HepG2 (cell line): ENCODE measurements at regions not wholly inside any gene's neighbourhood (a gene's known extent, or its start where the extent isn't known, plus 50 kb on each side); places are given as distances from the start of the nearest gene placed in this dataset.
A peak's percentile ranks its signal among the peaks of the same experiment; 100 is the strongest.

ENCODE experiments used
- ADNP ChIP-seq: sonication (generic); formaldehyde crosslinking; IDR thresholded peaks from 2 replicates; pipeline ENCODE4 v1.4.0; 2020; ENCODE audit warnings: missing genetic modification reagents
- HDAC2 ChIP-seq: sonication (generic); formaldehyde crosslinking; IDR thresholded peaks from 2 replicates; pipeline ENCODE4 v1.4.0; 2020; ENCODE audit warnings: missing genetic modification reagents
- HOXA7 ChIP-seq: sonication (generic); formaldehyde crosslinking; IDR thresholded peaks from 2 replicates; pipeline ENCODE4 v1.8.1; 2022; ENCODE audit warnings: mild to moderate bottlenecking, missing genetic modification reagents, moderate library complexity
- KDM3A ChIP-seq: IDR thresholded peaks from 2 replicates; pipeline ENCODE4 v1.6.1; 2018; ENCODE audit warnings: low read depth, missing compliant biosample characterization
- SKIL ChIP-seq: sonication (generic); formaldehyde crosslinking; IDR thresholded peaks from 2 replicates; pipeline ENCODE4 v1.8.0; 2022; ENCODE audit warnings: missing genetic modification reagents, mild to moderate bottlenecking, moderate library complexity, borderline replicate concordance
- SMYD3 ChIP-seq: sonication (generic); formaldehyde crosslinking; IDR thresholded peaks from 2 replicates; pipeline ENCODE4 v1.8.1; 2023; ENCODE audit warnings: mild to moderate bottlenecking, missing genetic modification reagents
- TARDBP ChIP-seq: sonication (generic); formaldehyde crosslinking; IDR thresholded peaks from 2 replicates; pipeline ENCODE4 v1.8.0; 2022; ENCODE audit warnings: mild to moderate bottlenecking, missing genetic modification reagents
- ZBTB40 ChIP-seq, 2 experiments: fragments of 450-650 bp in 1 of 2; sonication (generic) in 1 of 2; formaldehyde crosslinking in 1 of 2; IDR thresholded peaks; 2 replicates each; pipeline versions ENCODE4 v1.6.1 to v1.8.0; 2016 to 2022; ENCODE audit warnings: antibody characterized with exemption in 1 of 2, mild to moderate bottlenecking in 1 of 2, missing genetic modification reagents in 1 of 2
- ZNF724P ChIP-seq: sonication (generic); formaldehyde crosslinking; IDR thresholded peaks from 2 replicates; pipeline ENCODE4 v1.8.0; 2022; ENCODE audit warnings: missing genetic modification reagents, borderline replicate concordance
- ZNF75D ChIP-seq: sonication (generic); formaldehyde crosslinking; IDR thresholded peaks from 2 replicates; pipeline ENCODE4 v1.8.1; 2023; ENCODE audit warnings: missing genetic modification reagents, mild to moderate bottlenecking, borderline replicate concordance

- TF ChIP-seq ZBTB40 (IDR thresholded peaks at IDR 0.05) (no peak), ZBTB40 (CRISPR knock-in tag; IDR thresholded peaks at IDR 0.05) (no peak; the same call in 1 of the 2 replicates), KDM3A (CRISPR knock-in tag) (peak; percentile 59; the same call in 1 of the 2 replicates), HDAC2 (peak; percentile 98), ZNF724P (CRISPR knock-in tag) (no peak), ZNF75D (CRISPR knock-in tag) (no peak), SMYD3 (CRISPR knock-in tag) (peak; percentile 93), TARDBP (CRISPR knock-in tag) (peak; percentile 95), ADNP (CRISPR knock-in tag) (no peak), SKIL (CRISPR knock-in tag) (no peak; the same call in 1 of the 2 replicates), HOXA7 (CRISPR knock-in tag) (no peak)
Observed at GRCh38 chr7:130899638-130900401, 165.8 kb upstream of the KLF14 start (continued).
